ENCODE measurements at regions not wholly inside any gene's neighbourhood (a gene's known extent, or its start where the extent isn't known, plus 50 kb on each side); places are given as distances from the start of the nearest gene placed in this dataset.

DNA sequence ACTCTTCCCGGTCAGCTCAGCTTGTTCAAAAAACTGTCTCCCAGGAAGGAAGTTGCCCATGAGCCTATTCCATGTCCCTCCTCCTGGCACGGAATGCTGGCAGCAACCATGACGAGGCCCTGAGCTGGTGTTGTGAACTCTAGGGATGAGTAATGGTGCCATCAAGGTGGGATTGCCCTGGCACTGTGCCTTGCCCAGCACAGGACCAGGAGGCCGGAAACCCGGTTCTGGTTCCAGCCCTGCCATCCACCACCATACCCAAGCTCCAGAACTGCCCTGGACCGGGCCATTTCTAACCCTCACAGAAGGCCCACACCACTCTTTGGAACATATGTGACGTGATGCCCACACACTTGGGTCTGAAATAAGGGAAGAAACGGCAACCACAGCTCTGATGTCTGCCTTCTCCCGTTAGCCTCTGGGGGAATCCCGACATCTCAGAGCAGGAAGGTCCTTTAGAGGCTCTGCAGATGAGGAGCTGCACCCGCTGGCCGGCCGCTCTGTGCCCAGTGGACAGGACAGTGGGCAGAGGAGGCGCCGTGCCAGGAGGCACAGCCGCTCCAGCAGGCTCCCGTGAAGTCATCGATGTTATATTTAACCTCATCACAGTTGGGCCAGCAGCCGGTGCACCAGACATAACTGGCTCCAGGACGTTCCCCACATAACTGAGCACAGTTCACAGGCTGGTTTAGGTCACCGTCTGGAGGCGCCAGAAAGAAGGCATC lies 462.1 kb upstream of the ID2 start:
- TF ChIP-seq POLR2AphosphoS5 (IDR thresholded peaks at IDR 0.05) (no peak), EP300 (IDR thresholded peaks at IDR 0.05; ENCODE audit: low read depth) (no peak), POLR2A (IDR thresholded peaks at IDR 0.05) (no peak)
- TF ChIP-seq, protein P1, sequence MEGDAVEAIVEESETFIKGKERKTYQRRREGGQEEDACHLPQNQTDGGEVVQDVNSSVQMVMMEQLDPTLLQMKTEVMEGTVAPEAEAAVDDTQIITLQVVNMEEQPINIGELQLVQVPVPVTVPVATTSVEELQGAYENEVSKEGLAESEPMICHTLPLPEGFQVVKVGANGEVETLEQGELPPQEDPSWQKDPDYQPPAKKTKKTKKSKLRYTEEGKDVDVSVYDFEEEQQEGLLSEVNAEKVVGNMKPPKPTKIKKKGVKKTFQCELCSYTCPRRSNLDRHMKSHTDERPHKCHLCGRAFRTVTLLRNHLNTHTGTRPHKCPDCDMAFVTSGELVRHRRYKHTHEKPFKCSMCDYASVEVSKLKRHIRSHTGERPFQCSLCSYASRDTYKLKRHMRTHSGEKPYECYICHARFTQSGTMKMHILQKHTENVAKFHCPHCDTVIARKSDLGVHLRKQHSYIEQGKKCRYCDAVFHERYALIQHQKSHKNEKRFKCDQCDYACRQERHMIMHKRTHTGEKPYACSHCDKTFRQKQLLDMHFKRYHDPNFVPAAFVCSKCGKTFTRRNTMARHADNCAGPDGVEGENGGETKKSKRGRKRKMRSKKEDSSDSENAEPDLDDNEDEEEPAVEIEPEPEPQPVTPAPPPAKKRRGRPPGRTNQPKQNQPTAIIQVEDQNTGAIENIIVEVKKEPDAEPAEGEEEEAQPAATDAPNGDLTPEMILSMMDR (IDR thresholded peaks at IDR 0.05): peak in 1 of 5 experiments; percentile 7
